ENCODE measurements at regions not wholly inside any gene's neighbourhood (a gene's known extent, or its start where the extent isn't known, plus 50 kb on each side); places are given as distances from the start of the nearest gene placed in this dataset.

DNA sequence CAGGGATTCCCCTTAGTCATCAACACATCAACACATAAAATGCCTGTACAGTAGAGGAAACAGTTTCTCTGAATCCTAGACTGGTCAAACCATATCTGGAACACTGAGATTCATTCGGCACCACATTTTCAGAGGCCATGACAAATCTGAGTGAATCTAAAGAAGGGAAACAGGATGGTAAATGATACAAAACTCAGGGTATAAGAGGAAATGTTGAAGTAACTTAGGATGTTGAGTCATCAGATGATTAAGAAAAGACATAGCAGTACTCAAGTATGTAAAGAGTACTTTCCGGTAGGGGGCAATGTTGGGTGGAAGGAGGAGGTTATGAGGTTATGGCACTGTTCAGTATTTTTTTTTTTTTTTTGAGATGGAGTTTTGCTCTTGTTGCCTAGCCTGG is 358.5 kb upstream of the PMFBP1 start:
- TF ChIP-seq, protein P1, sequence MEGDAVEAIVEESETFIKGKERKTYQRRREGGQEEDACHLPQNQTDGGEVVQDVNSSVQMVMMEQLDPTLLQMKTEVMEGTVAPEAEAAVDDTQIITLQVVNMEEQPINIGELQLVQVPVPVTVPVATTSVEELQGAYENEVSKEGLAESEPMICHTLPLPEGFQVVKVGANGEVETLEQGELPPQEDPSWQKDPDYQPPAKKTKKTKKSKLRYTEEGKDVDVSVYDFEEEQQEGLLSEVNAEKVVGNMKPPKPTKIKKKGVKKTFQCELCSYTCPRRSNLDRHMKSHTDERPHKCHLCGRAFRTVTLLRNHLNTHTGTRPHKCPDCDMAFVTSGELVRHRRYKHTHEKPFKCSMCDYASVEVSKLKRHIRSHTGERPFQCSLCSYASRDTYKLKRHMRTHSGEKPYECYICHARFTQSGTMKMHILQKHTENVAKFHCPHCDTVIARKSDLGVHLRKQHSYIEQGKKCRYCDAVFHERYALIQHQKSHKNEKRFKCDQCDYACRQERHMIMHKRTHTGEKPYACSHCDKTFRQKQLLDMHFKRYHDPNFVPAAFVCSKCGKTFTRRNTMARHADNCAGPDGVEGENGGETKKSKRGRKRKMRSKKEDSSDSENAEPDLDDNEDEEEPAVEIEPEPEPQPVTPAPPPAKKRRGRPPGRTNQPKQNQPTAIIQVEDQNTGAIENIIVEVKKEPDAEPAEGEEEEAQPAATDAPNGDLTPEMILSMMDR (IDR thresholded peaks at IDR 0.05): no peak
- TF ChIP-seq POLR2AphosphoS5 (IDR thresholded peaks at IDR 0.05; ENCODE audit: insufficient read depth in 1 of 2, low read depth in 1 of 2): no peak
- TF ChIP-seq POLR2A (IDR thresholded peaks at IDR 0.05): no peak

All from vagina (tissue), 2 donors.